A549 (cell line): ENCODE measurements at regions not wholly inside any gene's neighbourhood (a gene's known extent, or its start where the extent isn't known, plus 50 kb on each side); places are given as distances from the start of the nearest gene placed in this dataset.
A peak's percentile ranks its signal among the peaks of the same experiment; 100 is the strongest.

Experiments
- CEBPB ChIP-seq, 2 experiments: fragments of >200 bp in 1 of 2; sonication (Bioruptor Twin) in 1 of 2; formaldehyde crosslinking in 1 of 2; IDR thresholded peaks; 2 replicates each; pipeline ENCODE4 v1.6.1; 2012 to 2016
- EHMT2 ChIP-seq: fragments of 200-600 bp; sonication (generic); IDR thresholded peaks from 2 replicates; pipeline ENCODE4 v1.6.1; 2016; ENCODE audit warnings: antibody characterized with exemption, low read depth, mild to moderate bottlenecking, moderate library complexity
- JUNB ChIP-seq: fragments of >200 bp; sonication (Bioruptor Twin); formaldehyde crosslinking; IDR thresholded peaks from 2 replicates; pipeline ENCODE4 v1.6.1; 2016
- MAFK ChIP-seq: fragments of 450-650 bp; IDR thresholded peaks from 2 replicates; pipeline ENCODE4 v1.6.1; 2014; ENCODE audit not compliant: partially characterized antibody
- MAZ ChIP-seq: fragments of 150-350 bp; IDR thresholded peaks from 2 replicates; pipeline ENCODE4 v1.6.1; 2014; ENCODE audit warnings: antibody characterized with exemption, low read depth, low read length, borderline replicate concordance
- MYC ChIP-seq: IDR thresholded peaks from 2 replicates; pipeline ENCODE4 v1.6.1; 2012; ENCODE audit warnings: mild to moderate bottlenecking, inconsistent platforms, low read length, improper control_type of control experiment, borderline replicate concordance
- NFE2L2 ChIP-seq: fragments of 150-350 bp; conservative IDR thresholded peaks from 2 replicates; pipeline ENCODE4 v1.6.1; 2014; ENCODE audit warnings: low read length
- POLR2A ChIP-seq: IDR thresholded peaks from 2 replicates; pipeline ENCODE4 v1.6.1; 2012; ENCODE audit warnings: mild to moderate bottlenecking, low read length
- RAD21 ChIP-seq, 2 experiments: fragments of >200 bp in 1 of 2; sonication (Bioruptor Twin) in 1 of 2; formaldehyde crosslinking in 1 of 2; IDR thresholded peaks in 1 of 2; conservative IDR thresholded peaks in 1 of 2; 2 replicates in 1 of 2; 3 replicates in 1 of 2; pipeline ENCODE4 v1.6.1; 2012 to 2018; ENCODE audit warnings: inconsistent platforms in 1 of 2
- RCOR1 ChIP-seq: fragments of 150-350 bp; IDR thresholded peaks from 2 replicates; pipeline ENCODE4 v1.6.1; 2014; ENCODE audit warnings: antibody characterized with exemption, low read length, low read depth
- RFX5 ChIP-seq: fragments of 450-650 bp; IDR thresholded peaks from 2 replicates; pipeline ENCODE4 v1.7.1; 2014; ENCODE audit warnings: antibody characterized with exemption, mild to moderate bottlenecking, moderate library complexity
- TF ChIP-seq, protein P1 (sequence below): fragments of >200 bp; sonication (Bioruptor Twin); formaldehyde crosslinking; IDR thresholded peaks from 3 replicates; pipeline ENCODE4 v1.5.1; 2016
- TF ChIP-seq, protein P2 (sequence below): fragments of >200 bp; sonication (Bioruptor Twin); formaldehyde crosslinking; IDR thresholded peaks from 2 replicates; pipeline ENCODE4 v1.6.1; 2016
- TF ChIP-seq, protein P3 (sequence below): fragments of 250-450 bp; sonication (Bioruptor Pico); IDR thresholded peaks from 2 replicates; pipeline ENCODE4 v1.5.0; 2021; ENCODE audit warnings: mild to moderate bottlenecking, moderate library complexity, borderline replicate concordance

DNA sequence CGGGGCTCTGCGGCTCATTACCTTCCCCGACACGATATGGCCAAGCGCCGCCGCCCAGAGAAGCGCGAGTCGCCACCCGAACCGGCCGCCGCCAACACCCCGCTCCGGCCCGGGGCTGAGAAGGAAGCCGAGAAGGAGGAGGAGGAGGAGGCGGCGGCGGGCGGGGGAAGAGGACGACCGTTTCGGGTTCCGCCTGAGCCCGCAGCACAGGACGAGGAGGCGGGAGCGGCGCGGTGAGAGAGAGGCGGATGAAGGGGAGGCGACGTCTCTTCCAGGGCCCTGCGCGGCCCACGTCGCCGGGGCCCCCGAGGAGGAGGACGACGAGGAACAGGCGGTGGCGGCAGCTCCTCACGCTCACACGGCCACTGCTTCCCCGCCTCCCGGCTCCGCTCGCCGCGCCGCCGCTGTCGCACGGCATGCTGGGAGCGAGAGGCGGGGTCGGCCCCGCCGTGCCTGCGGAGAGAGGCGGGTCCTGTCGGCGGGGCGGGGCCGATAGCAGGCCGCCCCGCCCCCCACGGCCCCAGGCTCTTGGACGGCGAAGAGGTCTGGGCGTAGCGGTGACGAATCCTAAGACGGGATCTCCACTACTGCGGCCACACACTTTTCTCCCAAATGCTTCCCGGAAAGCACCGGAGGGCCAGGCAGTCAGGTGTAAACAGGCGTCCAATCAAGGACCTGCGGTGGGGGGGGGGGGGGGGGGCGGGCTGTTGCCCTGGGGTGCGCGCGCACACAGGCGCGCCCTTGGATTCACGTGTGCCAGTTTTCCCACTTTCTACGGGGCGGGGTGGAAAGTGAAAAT lies 97.3 kb upstream of the METTL9 start:
- TF ChIP-seq, protein P1, sequence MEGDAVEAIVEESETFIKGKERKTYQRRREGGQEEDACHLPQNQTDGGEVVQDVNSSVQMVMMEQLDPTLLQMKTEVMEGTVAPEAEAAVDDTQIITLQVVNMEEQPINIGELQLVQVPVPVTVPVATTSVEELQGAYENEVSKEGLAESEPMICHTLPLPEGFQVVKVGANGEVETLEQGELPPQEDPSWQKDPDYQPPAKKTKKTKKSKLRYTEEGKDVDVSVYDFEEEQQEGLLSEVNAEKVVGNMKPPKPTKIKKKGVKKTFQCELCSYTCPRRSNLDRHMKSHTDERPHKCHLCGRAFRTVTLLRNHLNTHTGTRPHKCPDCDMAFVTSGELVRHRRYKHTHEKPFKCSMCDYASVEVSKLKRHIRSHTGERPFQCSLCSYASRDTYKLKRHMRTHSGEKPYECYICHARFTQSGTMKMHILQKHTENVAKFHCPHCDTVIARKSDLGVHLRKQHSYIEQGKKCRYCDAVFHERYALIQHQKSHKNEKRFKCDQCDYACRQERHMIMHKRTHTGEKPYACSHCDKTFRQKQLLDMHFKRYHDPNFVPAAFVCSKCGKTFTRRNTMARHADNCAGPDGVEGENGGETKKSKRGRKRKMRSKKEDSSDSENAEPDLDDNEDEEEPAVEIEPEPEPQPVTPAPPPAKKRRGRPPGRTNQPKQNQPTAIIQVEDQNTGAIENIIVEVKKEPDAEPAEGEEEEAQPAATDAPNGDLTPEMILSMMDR, result no peak
- TF ChIP-seq POLR2A, result peak; percentile 64
- TF ChIP-seq RAD21 (conservative IDR thresholded peaks at IDR 0.05 in 1 of 2, IDR thresholded peaks at IDR 0.05 in 1 of 2), result no peak
- no peak for TF ChIP-seq RFX5
- no peak for TF ChIP-seq CEBPB (IDR thresholded peaks at IDR 0.05)
- no peak for TF ChIP-seq RCOR1
- TF ChIP-seq, protein P2, sequence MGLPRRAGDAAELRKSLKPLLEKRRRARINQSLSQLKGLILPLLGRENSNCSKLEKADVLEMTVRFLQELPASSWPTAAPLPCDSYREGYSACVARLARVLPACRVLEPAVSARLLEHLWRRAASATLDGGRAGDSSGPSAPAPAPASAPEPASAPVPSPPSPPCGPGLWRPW, result no peak
- no peak for TF ChIP-seq EHMT2
- TF ChIP-seq MAFK, result no peak
- TF ChIP-seq MAZ, result no peak
- TF ChIP-seq, protein P3, sequence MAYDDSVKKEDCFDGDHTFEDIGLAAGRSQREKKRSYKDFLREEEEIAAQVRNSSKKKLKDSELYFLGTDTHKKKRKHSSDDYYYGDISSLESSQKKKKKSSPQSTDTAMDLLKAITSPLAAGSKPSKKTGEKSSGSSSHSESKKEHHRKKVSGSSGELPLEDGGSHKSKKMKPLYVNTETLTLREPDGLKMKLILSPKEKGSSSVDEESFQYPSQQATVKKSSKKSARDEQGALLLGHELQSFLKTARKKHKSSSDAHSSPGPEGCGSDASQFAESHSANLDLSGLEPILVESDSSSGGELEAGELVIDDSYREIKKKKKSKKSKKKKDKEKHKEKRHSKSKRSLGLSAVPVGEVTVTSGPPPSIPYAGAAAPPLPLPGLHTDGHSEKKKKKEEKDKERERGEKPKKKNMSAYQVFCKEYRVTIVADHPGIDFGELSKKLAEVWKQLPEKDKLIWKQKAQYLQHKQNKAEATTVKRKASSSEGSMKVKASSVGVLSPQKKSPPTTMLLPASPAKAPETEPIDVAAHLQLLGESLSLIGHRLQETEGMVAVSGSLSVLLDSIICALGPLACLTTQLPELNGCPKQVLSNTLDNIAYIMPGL (CRISPR knock-in tag), result no peak
- TF ChIP-seq MYC, result 0 out of 2 replicates have a peak, but pooled peaks have one; percentile 52
- no peak for TF ChIP-seq NFE2L2
- no peak for TF ChIP-seq JUNB
